CD4-positive, alpha-beta T cell treated with Interleukin-6 for 4 hours (primary cell): ENCODE measurements at regions not wholly inside any gene's neighbourhood (a gene's known extent, or its start where the extent isn't known, plus 50 kb on each side); places are given as distances from the start of the nearest gene placed in this dataset.
"Not testable (repeated sequence)": the region's sequence is repeated elsewhere in the genome, so short reads cannot be mapped to it uniquely, and the experiment has no call there.

Experiments used
- DNase-seq: peaks from one replicate; pipeline ENCODE4 v3.0.0-alpha.2; 2020; ENCODE audit warnings: mixed read lengths

DNA sequence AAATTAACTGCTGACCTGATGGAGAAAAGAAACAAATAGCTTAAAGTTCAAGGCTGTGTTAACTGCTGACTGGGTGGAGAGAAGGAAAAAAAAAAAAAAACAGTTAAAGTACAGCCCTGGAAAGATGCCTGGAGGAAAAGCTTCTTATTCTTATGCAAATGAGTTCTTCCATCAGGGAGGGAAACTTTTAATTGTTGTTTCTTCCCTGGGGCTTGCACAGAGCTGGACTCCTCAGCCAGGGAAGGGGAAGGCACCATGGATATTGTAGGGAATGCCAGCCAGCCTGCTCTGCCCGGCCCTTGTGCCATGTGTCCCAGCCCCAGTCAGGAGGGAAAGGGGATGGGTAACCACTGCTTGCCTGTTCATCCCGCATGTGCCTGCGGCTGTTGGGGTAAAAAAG lies 833.1 kb upstream of the CRIM1 start:
- DNase-seq, result no peak

DNA sequence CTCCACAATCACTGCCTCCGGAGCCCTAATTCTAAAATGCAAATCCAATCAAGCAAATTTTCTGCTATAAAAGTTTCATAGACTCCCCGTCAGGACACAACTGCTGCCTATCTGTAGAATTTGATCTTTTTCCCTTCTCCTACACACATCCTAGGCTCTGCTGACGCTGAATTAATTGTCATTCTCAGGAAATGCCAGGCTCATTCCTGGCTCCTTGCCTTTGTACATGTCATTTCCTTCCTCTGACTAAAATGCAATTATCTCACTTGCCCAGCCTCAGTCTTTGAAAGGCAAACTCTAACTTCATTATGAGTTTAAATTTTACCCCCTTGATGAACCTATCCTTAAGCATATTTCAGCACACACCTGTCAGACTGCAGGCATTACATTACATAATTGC lies 844.9 kb upstream of the CRIM1 start:
- DNase-seq, result no peak

DNA sequence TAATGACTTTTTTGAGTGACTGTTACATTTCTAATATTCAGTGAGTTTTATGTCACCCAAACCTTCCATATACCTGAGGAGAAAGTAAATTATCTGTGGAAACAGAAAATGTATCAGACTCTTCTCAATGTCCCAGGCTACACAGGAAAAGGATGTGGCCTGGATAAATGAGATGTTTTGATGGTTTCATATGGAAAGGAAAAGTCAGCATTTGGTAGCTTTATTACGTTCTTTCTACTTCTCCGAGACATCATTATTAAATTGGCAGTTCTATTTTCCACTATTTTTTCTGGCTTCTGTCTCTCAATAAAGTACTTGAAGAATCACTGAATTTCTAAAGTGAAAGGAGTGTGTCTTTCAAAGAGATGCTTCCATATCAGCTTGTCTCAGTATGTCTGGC lies 847.0 kb upstream of the CRIM1 start:
- no peak for DNase-seq

GRCh38 chr2:35504419-35504818 lies 851.2 kb upstream of the CRIM1 start:
- DNase-seq, result no peak

GRCh38 chr2:35503738-35504199 lies 851.8 kb upstream of the CRIM1 start:
- DNase-seq, result no peak

- no peak for DNase-seq
Measured at GRCh38 chr2:35503311-35503710, 852.3 kb upstream of the CRIM1 start.

- no peak for DNase-seq
Measured at GRCh38 chr2:35501076-35501475, 854.5 kb upstream of the CRIM1 start.

GRCh38 chr2:35496022-35496421 lies 859.6 kb upstream of the CRIM1 start:
- DNase-seq, result no peak

GRCh38 chr2:35495182-35495581 lies 860.4 kb upstream of the CRIM1 start:
- no peak for DNase-seq

DNA sequence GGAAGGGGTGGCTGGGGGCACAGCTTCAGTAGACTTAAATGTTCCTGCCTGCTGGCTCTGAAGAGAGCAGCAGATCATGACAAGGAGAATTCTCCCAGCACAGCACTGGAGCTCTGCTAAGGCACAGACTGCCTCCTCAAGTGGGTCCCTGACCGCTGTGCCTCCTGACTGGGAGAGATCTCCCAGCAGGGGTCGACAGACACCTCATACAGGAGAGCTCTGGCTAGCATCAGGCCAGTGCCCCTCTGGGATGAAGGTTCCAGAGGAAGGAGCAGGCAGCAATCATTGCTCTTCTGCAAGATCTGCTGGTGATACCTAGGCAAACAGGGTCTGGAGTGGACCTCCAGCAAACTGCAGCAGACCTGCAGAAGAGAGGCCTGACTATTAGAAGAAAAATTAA lies 877.5 kb upstream of the CRIM1 start:
- not testable (repeated sequence) for DNase-seq

- no peak for DNase-seq
Measured at GRCh38 chr2:35468245-35468644, 887.3 kb upstream of the CRIM1 start.

DNA sequence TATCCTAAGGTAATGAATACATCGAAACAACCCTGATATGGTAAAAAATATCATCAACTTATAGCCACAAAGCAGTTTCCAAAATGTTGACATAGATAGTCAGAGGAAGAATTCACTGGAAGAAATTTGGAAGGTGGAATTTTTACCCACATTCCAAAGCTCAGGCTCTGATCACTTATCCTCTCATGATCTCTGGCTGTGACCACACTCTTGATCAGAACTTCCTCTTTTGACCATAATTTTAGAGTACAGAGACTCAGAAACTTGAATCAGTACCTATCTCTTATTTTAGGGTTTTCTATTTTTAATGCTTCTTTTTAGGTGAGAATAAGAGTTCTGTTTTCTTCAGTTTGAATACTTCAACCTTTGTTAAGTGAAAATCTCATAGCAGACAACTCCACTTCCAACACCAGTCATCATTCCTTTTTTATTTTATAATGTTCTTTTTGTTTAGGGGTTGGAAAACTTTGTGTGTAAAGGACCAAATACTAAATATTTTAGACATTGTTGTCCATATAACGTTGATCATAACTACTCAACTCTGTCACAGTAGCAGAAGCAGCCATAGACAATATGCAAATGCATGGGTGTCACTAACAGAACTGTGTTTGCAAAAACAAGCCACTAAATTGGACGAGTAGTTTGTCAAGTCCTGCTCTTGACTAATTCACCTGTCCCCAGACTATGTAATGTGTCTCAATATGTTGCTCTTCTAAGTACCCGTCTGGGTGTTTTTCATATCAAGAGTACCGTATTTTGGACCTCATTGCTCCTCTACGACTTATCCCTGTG lies 891.6 kb upstream of the CRIM1 start:
- DNase-seq, result no peak

DNA sequence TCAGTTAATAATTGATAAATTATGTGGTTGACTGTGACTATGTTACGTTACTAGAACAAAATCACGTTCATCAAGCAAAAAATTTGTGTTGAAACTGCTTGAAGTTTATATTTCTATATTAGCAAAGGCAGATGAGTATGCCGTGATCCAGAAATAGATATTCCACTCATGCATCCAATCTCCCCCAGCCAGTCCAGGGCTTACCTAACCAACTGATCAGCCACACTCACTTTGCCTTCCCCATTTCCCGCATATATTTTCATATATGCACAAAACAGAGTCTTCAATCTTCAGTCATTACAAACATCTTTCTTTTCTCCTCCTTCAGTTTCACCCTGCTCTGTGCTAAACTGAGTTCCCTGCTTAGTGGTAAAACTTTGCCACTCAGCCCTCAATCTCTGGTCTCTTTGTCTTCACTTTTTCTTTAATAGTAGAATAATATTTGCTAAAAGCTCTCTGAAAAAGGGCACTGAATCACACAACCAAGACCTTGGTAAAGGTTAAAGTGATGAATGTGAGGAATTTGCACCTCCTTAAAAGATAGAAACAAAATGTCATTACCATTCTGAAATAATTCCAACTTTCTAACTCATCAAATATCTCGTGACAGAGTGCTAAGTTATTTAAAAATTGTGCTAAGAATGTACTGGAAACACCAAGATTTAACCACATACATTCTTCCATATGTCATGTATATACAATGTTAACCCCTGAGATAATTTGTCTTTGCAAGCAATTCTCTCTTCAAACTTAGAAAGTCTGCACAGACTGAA lies 893.2 kb upstream of the CRIM1 start:
- DNase-seq, result no peak

DNA sequence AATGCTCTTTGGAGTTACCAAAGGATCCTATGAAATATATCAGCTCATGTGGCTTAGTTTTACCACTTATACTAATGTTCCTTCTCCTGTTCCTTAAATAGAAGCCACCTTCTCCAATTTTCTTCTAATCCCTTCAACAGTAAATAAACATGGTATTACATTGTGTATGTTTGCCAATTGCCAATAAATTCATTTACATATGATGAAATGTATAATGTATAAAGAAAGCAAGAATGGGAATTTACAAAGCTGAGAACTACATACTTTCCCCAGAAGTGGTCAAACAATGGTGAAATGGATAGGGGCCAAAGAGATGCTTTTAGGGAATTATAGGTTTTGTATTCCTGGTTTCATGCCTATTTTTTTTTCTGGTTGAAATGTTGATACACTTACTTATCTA lies 894.2 kb upstream of the CRIM1 start:
- DNase-seq, result no peak

GRCh38 chr2:35454966-35455638 lies 900.5 kb upstream of the CRIM1 start:
- DNase-seq, result no peak

DNA sequence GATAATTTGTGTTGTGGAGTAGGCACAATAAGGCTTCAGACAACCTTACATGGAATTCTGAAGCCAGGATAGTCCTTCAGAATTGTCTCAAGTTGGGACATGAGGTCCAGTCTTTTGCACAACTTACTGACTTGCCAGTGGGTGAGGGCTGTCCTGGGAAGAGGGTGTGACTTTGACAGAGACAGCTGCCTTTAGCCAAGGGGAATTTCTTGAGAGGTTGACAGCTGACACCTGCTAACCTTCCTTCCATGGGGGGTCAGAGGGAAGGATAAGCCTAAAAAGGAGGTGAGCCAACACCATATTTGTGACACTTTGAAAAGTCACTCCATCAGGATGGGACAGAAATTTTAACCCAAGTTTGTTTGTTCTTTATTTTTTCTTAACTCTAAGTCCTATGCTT lies 907.8 kb upstream of the CRIM1 start:
- no peak for DNase-seq

- DNase-seq, result no peak
Measured at GRCh38 chr2:35447215-35447614, 908.4 kb upstream of the CRIM1 start.

GRCh38 chr2:35443087-35443486 lies 912.5 kb upstream of the CRIM1 start:
- DNase-seq, result no peak

GRCh38 chr2:35441575-35441974 lies 914.0 kb upstream of the CRIM1 start:
- DNase-seq, result not testable (repeated sequence)

DNA sequence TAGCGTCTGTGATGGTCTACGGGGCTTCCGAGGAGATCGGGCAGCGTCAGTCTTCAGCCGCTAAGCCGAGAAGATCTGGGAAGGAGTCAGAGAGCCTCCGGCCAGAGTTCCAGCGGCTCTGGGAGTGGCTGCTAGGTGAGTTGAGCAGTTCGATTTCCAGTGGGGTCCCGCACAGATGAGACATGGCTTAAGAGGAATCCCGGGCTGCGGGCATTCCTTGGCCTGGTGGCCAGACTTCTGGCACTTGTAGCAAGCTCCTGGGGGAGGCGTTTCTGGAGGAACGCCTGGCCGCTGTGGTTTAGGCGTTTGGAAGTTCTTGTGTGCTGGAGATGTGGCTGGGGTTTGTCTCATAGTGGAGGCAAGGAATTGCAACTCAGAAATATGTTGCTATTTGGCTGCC lies 915.3 kb upstream of the CRIM1 start:
- not testable (repeated sequence) for DNase-seq

- DNase-seq, result not testable (repeated sequence)
Measured at GRCh38 chr2:35436893-35437292, 918.7 kb upstream of the CRIM1 start.

DNA sequence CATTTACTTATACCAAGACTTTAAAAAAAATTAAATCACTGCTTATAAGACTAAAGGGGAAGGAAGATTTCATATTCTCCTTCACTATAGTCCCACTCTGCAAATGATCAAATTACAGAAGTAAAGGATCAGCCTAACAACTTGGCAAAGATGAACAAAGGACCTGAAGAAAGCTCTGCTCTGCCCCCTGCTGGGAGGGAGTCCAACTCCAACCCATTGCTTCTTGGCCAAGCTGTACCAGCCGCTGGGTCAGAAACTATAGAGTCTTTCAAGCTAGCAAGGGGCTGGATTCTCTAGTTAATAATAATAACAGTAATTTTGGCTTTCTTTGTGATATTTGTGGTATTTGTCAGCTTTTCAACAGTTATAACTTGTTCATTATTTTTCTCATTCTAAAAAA lies 927.0 kb upstream of the CRIM1 start:
- DNase-seq, result no peak

- no peak for DNase-seq
Measured at GRCh38 chr2:35421485-35421884, 934.1 kb upstream of the CRIM1 start.

GRCh38 chr2:35417293-35417692 lies 938.3 kb upstream of the CRIM1 start:
- no peak for DNase-seq
